Superior temporal gyrus (tissue), 1 donor: ENCODE measurements at regions not wholly inside any gene's neighbourhood (a gene's known extent, or its start where the extent isn't known, plus 50 kb on each side); places are given as distances from the start of the nearest gene placed in this dataset.
A peak's percentile ranks its signal among the peaks of the same experiment; 100 is the strongest.
"Not testable (repeated sequence)": the region's sequence is repeated elsewhere in the genome, so short reads cannot be mapped to it uniquely, and the experiment has no call there.

Experiments
- DNase-seq: peaks from one replicate; pipeline ENCODE4 v3.0.0-alpha.2; 2016; ENCODE audit errors: extremely low spot score

- DNase-seq = no peak
Measured at GRCh38 chr22:48717883-48718817, 1109.5 kb downstream of the BRD1 start.

GRCh38 chr22:48717076-48717810 is 1110.4 kb downstream of the BRD1 start:
- no peak for DNase-seq

GRCh38 chr22:48716154-48716553 is 1111.5 kb downstream of the BRD1 start:
- not testable (repeated sequence) for DNase-seq

- no peak for DNase-seq
Measured at GRCh38 chr22:48715511-48715910, 1112.2 kb downstream of the BRD1 start.

GRCh38 chr22:48714231-48714630 is 1113.4 kb downstream of the BRD1 start:
- no peak for DNase-seq

- no peak for DNase-seq
Measured at GRCh38 chr22:48713272-48714205, 1114.1 kb downstream of the BRD1 start.

GRCh38 chr22:48712558-48713271 is 1115.0 kb downstream of the BRD1 start:
- DNase-seq = peak; percentile 10

- no peak for DNase-seq
Measured at GRCh38 chr22:48711669-48712068, 1116.0 kb downstream of the BRD1 start.

GRCh38 chr22:48711031-48711431 is 1116.6 kb downstream of the BRD1 start:
- no peak for DNase-seq

GRCh38 chr22:48710410-48710809 is 1117.3 kb downstream of the BRD1 start:
- no peak for DNase-seq

GRCh38 chr22:48709976-48710375 is 1117.7 kb downstream of the BRD1 start:
- no peak for DNase-seq

GRCh38 chr22:48709453-48709852 is 1118.2 kb downstream of the BRD1 start:
- DNase-seq = no peak

- no peak for DNase-seq
Measured at GRCh38 chr22:48708558-48709245, 1119.0 kb downstream of the BRD1 start.

- no peak for DNase-seq
Measured at GRCh38 chr22:48707763-48708557, 1119.7 kb downstream of the BRD1 start.

- no peak for DNase-seq
Measured at GRCh38 chr22:48706934-48707762, 1120.5 kb downstream of the BRD1 start.

GRCh38 chr22:48705917-48706605 is 1121.6 kb downstream of the BRD1 start:
- DNase-seq = no peak

GRCh38 chr22:48705159-48705916 is 1122.3 kb downstream of the BRD1 start:
- no peak for DNase-seq
